H1 (cell line): ENCODE measurements at regions not wholly inside any gene's neighbourhood (a gene's known extent, or its start where the extent isn't known, plus 50 kb on each side); places are given as distances from the start of the nearest gene placed in this dataset.

ENCODE experiments used
- ATF3 ChIP-seq: IDR thresholded peaks from 2 replicates; pipeline ENCODE4 v1.6.1; 2011; ENCODE audit warnings: low read depth, mild to moderate bottlenecking, low read length; ENCODE audit not compliant: insufficient read depth
- BCL11A ChIP-seq, 2 experiments: IDR thresholded peaks; one replicate each; pipeline ENCODE4 v1.6.1; 2011; ENCODE audit warnings: low read depth in 2 of 2, low read length in 2 of 2, mild to moderate bottlenecking in 2 of 2
- CHD1 ChIP-seq: IDR thresholded peaks from 2 replicates; pipeline ENCODE4 v1.6.1; 2012; ENCODE audit warnings: low read depth, low read length, improper control_type of control experiment
- CHD7 ChIP-seq: fragments of 300-600 bp; sonication (generic); IDR thresholded peaks from 2 replicates; pipeline ENCODE4 v1.7.1; 2012; ENCODE audit warnings: low read length, moderate library complexity, mild to moderate bottlenecking, inconsistent platforms; ENCODE audit not compliant: insufficient replicate concordance
- CREB1 ChIP-seq: IDR thresholded peaks from 2 replicates; pipeline ENCODE4 v1.6.1; 2012; ENCODE audit warnings: inconsistent platforms
- EZH2 ChIP-seq: fragments of 200-600 bp; sonication (generic); IDR thresholded peaks from 2 replicates; pipeline ENCODE4 v1.7.1; 2012; ENCODE audit warnings: low read depth, mild to moderate bottlenecking, moderate library complexity, low read length, inconsistent platforms; ENCODE audit not compliant: severe bottlenecking
- JUN ChIP-seq: IDR thresholded peaks from 2 replicates; pipeline ENCODE4 v1.6.1; 2011; ENCODE audit warnings: low read depth, mild to moderate bottlenecking, improper control_type of control experiment, low read length
- POLR2A ChIP-seq, 2 experiments: IDR thresholded peaks; 1 replicate in 1 of 2; 2 replicates in 1 of 2; pipeline ENCODE4 v1.6.1; 2011; ENCODE audit warnings: low read depth in 2 of 2, low read length in 2 of 2, mild to moderate bottlenecking in 2 of 2; ENCODE audit errors: control extremely low read depth in 1 of 2
- SP1 ChIP-seq: IDR thresholded peaks from 2 replicates; pipeline ENCODE4 v1.6.1; 2011; ENCODE audit warnings: low read depth, low read length
- TAF7 ChIP-seq: optimal IDR thresholded peaks from 2 replicates; pipeline ENCODE3; 2011; ENCODE audit warnings: low read depth, mild to moderate bottlenecking, inconsistent platforms, low read length, moderate library complexity, borderline replicate concordance

GRCh38 chr3:31167666-31168065 lies 273.2 kb upstream of the GADL1 start (continued):
- TF ChIP-seq CHD7: no peak
- no peak for TF ChIP-seq CREB1
- no peak for TF ChIP-seq POLR2A (IDR thresholded peaks at IDR 0.05; ENCODE audit: control extremely low read depth in 1 of 2, low read depth in 2 of 2, low read length in 2 of 2)
- TF ChIP-seq ATF3: no peak
- TF ChIP-seq JUN: no peak
- TF ChIP-seq BCL11A (IDR thresholded peaks at IDR 0.05; ENCODE audit: low read depth in 2 of 2, low read length in 2 of 2): no peak
- TF ChIP-seq TAF7: no peak
- no peak for TF ChIP-seq EZH2
- no peak for TF ChIP-seq SP1
- no peak for TF ChIP-seq CHD1
